GM12878 (cell line): ENCODE measurements at regions not wholly inside any gene's neighbourhood (a gene's known extent, or its start where the extent isn't known, plus 50 kb on each side); places are given as distances from the start of the nearest gene placed in this dataset.

ENCODE experiments used
- BACH1 ChIP-seq: fragments of 450-650 bp; IDR thresholded peaks from 2 replicates; pipeline ENCODE4 v1.6.1; 2017; ENCODE audit warnings: mild to moderate bottlenecking, borderline replicate concordance
- CEBPB ChIP-seq, 2 experiments: fragments of 150-350 bp in 1 of 2; IDR thresholded peaks; 2 replicates each; pipeline ENCODE4 v1.6.1; 2012 to 2014; ENCODE audit warnings: low read depth in 2 of 2, low read length in 2 of 2, borderline replicate concordance in 1 of 2, inconsistent platforms in 1 of 2
- ETV6 ChIP-seq, 2 experiments: fragments of 450-650 bp in 1 of 2; IDR thresholded peaks in 1 of 2; conservative IDR thresholded peaks in 1 of 2; 2 replicates each; pipeline ENCODE4 v1.6.1; 2014; ENCODE audit warnings: antibody characterized with exemption in 1 of 2, borderline replicate concordance in 1 of 2, low read depth in 1 of 2, mild to moderate bottlenecking in 1 of 2, moderate library complexity in 1 of 2
- FOXM1 ChIP-seq: IDR thresholded peaks from 2 replicates; pipeline ENCODE4 v1.6.1; 2012; ENCODE audit warnings: low read depth, mild to moderate bottlenecking, inconsistent platforms, low read length, moderate library complexity
- GABPA ChIP-seq: IDR thresholded peaks from 2 replicates; pipeline ENCODE4 v1.6.1; 2014; ENCODE audit warnings: antibody characterized with exemption, low read depth, mild to moderate bottlenecking, inconsistent platforms
- GATAD2B ChIP-seq: fragments of 450-650 bp; conservative IDR thresholded peaks from 2 replicates; pipeline ENCODE4 v1.6.1; 2017; ENCODE audit warnings: low read depth, mild to moderate bottlenecking, moderate library complexity
- IKZF2 ChIP-seq, 2 experiments: fragments of 450-650 bp; IDR thresholded peaks; 2 replicates each; pipeline ENCODE4 v1.6.1; 2017; ENCODE audit warnings: mild to moderate bottlenecking in 2 of 2, moderate library complexity in 2 of 2
- PAX8 ChIP-seq: fragments of 450-650 bp; IDR thresholded peaks from 2 replicates; pipeline ENCODE4 v1.6.1; 2017; ENCODE audit warnings: mild to moderate bottlenecking, moderate library complexity
- ZSCAN29 ChIP-seq: fragments of 450-650 bp; IDR thresholded peaks from 2 replicates; pipeline ENCODE4 v1.6.1; 2017; ENCODE audit warnings: mild to moderate bottlenecking, moderate library complexity
- TF ChIP-seq, protein P1 (sequence below): fragments of 450-650 bp; formaldehyde crosslinking; IDR thresholded peaks from 2 replicates; pipeline ENCODE4 v1.4.0; 2020; ENCODE audit warnings: mild to moderate bottlenecking, moderate library complexity
- TF ChIP-seq, protein P2 (sequence below), 3 experiments: IDR thresholded peaks in 2 of 3; conservative IDR thresholded peaks in 1 of 3; 2 replicates each; pipeline ENCODE4 v1.5.1; 2011; ENCODE audit warnings: low read depth in 3 of 3, low read length in 3 of 3, mild to moderate bottlenecking in 3 of 3, control low read depth in 2 of 3, moderate library complexity in 2 of 3, inconsistent platforms in 1 of 3, mixed read lengths in 1 of 3; ENCODE audit not compliant: control insufficient read depth in 2 of 3, insufficient read depth in 1 of 3; ENCODE audit errors: extremely low read depth in 1 of 3

DNA sequence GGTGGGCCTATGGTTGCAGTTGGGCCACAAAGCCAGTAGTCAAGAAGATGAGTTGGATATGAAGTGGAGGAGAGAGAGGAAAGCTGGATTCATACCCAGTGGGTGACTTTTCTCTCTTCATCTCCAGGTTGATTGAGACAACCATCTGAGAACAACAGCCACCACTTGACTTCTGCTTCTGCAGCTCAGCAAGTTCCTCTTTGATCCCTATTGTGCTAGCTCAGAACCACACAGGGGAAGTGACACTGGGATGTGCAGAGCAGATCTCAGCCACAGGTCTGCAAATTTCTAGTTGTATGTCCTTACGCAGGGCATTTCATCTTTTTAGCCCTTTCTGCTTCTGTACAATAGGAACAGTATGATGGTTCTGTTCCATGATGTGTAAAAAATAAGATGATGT, 459.2 kb upstream of the ARRDC4 start (continued):
- TF ChIP-seq GATAD2B (no peak), GABPA (no peak), IKZF2 (IDR thresholded peaks at IDR 0.05) (no peak), ZSCAN29 (no peak), PAX8 (no peak), BACH1 (no peak), FOXM1 (no peak), CEBPB (IDR thresholded peaks at IDR 0.05; ENCODE audit: borderline replicate concordance in 1 of 2, low read depth in 2 of 2, low read length in 2 of 2) (no peak), ETV6 (conservative IDR thresholded peaks at IDR 0.05 in 1 of 2, IDR thresholded peaks at IDR 0.05 in 1 of 2; ENCODE audit: borderline replicate concordance in 1 of 2, low read depth in 1 of 2) (no peak)
- TF ChIP-seq, protein P1, sequence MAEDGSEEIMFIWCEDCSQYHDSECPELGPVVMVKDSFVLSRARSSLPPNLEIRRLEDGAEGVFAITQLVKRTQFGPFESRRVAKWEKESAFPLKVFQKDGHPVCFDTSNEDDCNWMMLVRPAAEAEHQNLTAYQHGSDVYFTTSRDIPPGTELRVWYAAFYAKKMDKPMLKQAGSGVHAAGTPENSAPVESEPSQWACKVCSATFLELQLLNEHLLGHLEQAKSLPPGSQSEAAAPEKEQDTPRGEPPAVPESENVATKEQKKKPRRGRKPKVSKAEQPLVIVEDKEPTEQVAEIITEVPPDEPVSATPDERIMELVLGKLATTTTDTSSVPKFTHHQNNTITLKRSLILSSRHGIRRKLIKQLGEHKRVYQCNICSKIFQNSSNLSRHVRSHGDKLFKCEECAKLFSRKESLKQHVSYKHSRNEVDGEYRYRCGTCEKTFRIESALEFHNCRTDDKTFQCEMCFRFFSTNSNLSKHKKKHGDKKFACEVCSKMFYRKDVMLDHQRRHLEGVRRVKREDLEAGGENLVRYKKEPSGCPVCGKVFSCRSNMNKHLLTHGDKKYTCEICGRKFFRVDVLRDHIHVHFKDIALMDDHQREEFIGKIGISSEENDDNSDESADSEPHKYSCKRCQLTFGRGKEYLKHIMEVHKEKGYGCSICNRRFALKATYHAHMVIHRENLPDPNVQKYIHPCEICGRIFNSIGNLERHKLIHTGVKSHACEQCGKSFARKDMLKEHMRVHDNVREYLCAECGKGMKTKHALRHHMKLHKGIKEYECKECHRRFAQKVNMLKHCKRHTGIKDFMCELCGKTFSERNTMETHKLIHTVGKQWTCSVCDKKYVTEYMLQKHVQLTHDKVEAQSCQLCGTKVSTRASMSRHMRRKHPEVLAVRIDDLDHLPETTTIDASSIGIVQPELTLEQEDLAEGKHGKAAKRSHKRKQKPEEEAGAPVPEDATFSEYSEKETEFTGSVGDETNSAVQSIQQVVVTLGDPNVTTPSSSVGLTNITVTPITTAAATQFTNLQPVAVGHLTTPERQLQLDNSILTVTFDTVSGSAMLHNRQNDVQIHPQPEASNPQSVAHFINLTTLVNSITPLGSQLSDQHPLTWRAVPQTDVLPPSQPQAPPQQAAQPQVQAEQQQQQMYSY = no peak
- TF ChIP-seq, protein P2, sequence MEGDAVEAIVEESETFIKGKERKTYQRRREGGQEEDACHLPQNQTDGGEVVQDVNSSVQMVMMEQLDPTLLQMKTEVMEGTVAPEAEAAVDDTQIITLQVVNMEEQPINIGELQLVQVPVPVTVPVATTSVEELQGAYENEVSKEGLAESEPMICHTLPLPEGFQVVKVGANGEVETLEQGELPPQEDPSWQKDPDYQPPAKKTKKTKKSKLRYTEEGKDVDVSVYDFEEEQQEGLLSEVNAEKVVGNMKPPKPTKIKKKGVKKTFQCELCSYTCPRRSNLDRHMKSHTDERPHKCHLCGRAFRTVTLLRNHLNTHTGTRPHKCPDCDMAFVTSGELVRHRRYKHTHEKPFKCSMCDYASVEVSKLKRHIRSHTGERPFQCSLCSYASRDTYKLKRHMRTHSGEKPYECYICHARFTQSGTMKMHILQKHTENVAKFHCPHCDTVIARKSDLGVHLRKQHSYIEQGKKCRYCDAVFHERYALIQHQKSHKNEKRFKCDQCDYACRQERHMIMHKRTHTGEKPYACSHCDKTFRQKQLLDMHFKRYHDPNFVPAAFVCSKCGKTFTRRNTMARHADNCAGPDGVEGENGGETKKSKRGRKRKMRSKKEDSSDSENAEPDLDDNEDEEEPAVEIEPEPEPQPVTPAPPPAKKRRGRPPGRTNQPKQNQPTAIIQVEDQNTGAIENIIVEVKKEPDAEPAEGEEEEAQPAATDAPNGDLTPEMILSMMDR (IDR thresholded peaks at IDR 0.05 in 2 of 3, conservative IDR thresholded peaks at IDR 0.05 in 1 of 3; ENCODE audit: control insufficient read depth in 2 of 3, extremely low read depth in 1 of 3, insufficient read depth in 1 of 3, low read depth in 3 of 3, low read length in 3 of 3) = no peak
